ENCODE measurements at regions not wholly inside any gene's neighbourhood (a gene's known extent, or its start where the extent isn't known, plus 50 kb on each side); places are given as distances from the start of the nearest gene placed in this dataset.

- no peaks in the 10 kb centered on the region for H3K4me1 ChIP-seq (ENCODE audit: control insufficient read depth in 2 of 3, insufficient read depth in 2 of 3, low read depth in 1 of 3, low read length in 3 of 3)
- FAIRE-seq = no peak
- peaks cover 0 to 6% (median 0%) of the 10 kb centered on the region in 3 donors for H3K9me3 ChIP-seq (ENCODE audit: control insufficient read depth in 2 of 3, insufficient read depth in 1 of 3, low read length in 3 of 3)
- no peaks in the 10 kb centered on the region for H3K27me3 ChIP-seq (ENCODE audit: control insufficient read depth, insufficient read depth, low read length)
- no peak for TF ChIP-seq CTCF (IDR thresholded peaks at IDR 0.05; ENCODE audit: borderline replicate concordance, extremely low read depth, insufficient read depth)
- no peak overlapping the region for H3K27ac ChIP-seq (ENCODE audit: low read depth in 2 of 2, low read length in 2 of 2)
- no peak for DNase-seq
- intact Hi-C loops (cut with DNase I) = no loop called here
- no peak overlapping the region for H3K4me3 ChIP-seq (ENCODE audit: low read length in 3 of 3)
- H3K9ac ChIP-seq (ENCODE audit: low read length in 3 of 3) = no peak overlapping the region
- no peaks in the 10 kb centered on the region for H3K36me3 ChIP-seq (ENCODE audit: control insufficient read depth in 2 of 3, insufficient read depth in 3 of 3, low read length in 3 of 3)
These were observed 57.8 kb upstream of the FSCB start for GRCh38 chr14:44564908-44565307.
